NCI-H526 (cell line): ENCODE measurements at regions not wholly inside any gene's neighbourhood (a gene's known extent, or its start where the extent isn't known, plus 50 kb on each side); places are given as distances from the start of the nearest gene placed in this dataset.

ENCODE experiments used
- DNase-seq, 2 experiments: peaks; one replicate each; lab custom pipeline; 2025; lab: John Stamatoyannopoulos, UW

DNA sequence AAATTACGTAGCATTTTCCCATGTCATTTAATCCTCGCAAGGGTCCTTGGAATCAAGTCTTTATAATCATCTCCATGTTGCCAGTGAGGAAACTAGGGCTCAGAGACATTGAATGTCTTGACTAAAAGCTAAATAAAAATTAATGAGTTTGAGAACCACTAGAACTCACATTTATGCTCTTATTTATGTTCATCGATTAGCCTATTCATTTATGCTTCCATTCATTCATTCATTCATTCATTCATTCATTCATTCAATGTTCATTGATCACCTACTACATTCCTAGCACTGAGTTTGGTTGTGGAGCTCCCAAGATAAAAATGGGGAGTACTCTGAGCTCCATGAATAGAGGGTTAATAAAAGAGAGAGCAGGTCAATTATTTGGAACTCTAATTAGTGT is 59.7 kb downstream of the KCNA1 start:
- DNase-seq = no peak

DNA sequence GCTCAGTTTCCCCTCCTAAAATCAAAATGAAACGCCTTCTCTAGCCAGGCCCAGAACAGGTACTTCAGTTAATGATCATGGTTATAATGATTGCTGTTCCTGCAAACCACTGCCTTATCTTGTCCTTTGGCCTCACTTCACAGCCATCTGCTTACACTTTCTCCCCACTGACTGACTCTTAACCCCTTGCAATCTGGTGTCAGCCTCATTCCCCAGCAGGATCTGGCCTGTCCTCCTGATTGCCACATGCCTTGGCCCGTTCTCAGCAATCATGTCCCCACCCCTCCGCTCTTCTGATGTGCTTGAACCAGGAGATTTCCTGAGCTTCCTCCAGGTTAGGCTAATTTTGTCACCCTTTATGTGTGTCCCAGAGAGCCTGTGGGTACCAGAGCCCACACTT is 64.5 kb downstream of the KCNA1 start:
- DNase-seq = no peak

DNA sequence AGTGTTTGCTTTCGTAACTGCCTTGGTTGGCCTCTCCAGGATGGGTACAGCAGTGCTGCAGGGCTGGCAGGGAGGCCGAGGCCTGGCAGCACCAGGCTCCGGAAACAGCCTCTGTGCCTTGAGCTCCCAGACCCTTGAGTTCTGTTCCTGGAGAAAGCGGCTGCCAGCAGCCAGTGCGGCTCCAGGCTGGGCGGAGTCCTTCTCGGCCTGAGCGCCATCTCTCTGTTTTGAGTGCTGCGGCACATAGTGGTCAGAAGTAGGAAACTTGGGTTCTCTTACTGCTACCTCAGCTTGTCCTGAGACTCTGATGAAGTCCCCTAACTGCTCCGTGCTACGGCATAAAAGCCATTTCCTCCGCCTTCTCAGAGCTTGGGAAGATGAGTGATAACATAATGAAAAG is 65.9 kb downstream of the KCNA1 start:
- peak in 1 of 2 experiments; percentile 32 for DNase-seq

DNA sequence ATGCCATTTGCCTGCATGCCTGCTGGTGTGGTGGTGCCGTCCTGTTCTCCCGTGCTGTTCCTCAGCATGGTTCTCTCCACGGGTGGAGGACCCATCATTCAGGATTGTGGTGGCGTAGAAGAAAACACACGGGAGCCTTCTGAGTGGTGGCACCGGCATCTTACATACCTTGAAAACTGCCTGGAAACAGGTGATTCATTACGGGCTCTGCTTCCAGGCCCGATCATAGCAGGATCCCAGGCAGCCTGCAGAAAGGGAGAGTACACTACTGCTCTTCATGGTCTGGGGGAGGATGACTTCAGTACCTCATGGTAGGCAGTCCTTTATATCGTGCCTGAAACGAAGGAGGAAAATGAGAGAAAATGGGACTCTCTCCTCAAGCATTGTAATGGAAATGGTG is 66.6 kb upstream of the KCNA5 start:
- DNase-seq = peak in 1 of 2 experiments; percentile 15

DNA sequence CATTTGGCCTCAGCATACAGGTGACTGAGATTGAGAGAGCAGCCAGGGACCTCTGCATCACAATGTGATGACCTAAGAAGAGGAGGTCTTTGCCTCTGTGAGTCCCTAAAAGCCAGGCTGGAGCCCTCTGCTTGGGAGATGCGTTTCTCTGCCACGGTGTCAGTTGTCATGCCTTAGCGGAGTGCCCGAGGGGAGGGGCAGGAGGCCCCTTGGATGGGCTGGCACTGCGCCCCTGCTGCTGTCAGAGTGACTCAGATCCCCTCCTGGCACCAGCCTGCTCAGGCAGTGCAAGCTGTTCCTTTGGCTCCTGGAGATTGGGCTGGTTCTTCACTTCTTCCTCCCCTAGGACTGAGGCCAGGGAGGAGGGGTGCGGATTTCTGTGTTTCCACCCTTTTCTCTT is 64.9 kb upstream of the KCNA5 start:
- DNase-seq = no peak

DNA sequence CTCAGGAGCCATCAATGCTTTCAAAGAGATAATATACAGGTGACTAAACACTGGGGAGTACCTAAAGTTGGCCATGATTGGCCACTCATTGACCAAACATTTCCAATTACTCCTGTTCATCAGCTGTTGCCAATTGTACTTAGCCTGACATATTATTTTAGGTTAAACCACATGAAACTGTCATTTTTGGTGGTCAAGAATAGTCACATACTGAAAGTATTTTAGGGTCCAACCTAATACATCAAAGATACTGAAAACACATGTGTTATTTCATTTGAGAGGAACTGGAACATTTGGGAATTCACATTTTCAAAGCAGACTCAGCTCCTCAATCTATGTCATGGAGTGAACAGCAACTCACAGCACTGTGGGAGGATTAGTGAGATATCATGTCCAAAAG is 63.9 kb upstream of the KCNA5 start:
- no peak for DNase-seq

DNA sequence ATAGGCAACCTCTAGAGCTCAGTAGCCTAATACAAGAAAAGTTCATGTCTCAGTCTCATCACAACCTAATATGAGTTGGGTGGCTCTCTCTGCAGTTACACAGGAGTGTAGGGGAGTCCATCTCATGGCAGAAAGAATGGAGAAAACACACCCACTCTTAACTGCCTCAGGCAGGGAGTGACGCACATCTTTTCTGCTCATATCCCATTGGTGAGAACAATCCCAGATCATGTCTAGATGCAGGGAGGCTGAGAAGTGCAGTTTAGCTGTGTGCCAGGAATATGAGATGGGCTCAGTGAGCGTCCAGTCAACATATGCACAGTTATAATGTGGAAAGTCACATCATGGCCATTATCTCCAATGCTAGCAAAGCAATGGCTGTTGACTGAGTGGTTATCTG is 59.3 kb upstream of the KCNA5 start:
- DNase-seq = no peak

DNA sequence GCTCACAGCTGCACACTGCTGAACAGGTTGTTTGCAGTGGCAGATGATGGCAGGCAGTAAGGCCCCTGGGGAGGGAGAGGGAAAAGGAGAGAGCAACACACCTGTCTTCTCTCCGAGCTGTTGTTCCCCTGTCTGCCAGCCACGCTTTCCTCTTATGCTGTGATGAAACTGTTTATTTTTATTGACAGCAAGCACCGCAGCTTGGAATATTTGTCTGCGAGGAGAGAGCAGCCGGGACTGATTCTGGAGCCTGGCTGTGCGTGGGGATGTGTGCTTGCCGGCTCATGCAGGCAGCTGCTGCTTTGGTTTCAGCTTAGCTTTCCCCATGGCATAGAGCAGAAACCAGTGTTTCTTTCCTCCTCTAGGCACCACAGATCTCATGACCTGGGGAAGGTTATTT is 58.7 kb upstream of the KCNA5 start:
- DNase-seq = no peak

DNA sequence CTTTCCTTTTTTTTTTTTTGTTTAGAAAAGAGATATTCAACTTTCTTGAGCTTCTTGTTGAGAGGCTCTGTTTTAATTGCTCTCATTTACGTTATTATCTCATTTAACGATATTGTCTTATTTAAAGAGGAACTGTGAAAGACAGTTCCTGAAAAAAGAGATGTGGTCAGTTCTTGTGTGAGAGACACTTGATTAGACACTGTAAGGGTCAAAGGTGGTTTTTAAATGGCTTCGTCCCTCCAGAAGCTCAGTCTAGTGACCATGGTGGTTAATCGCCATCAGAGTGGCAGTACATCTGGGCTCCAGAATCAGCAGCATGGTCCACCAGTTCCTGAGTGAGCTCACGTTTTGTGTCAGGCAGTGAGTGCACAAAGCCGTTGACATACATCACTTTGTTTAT is 57.9 kb upstream of the KCNA5 start:
- no peak for DNase-seq

DNA sequence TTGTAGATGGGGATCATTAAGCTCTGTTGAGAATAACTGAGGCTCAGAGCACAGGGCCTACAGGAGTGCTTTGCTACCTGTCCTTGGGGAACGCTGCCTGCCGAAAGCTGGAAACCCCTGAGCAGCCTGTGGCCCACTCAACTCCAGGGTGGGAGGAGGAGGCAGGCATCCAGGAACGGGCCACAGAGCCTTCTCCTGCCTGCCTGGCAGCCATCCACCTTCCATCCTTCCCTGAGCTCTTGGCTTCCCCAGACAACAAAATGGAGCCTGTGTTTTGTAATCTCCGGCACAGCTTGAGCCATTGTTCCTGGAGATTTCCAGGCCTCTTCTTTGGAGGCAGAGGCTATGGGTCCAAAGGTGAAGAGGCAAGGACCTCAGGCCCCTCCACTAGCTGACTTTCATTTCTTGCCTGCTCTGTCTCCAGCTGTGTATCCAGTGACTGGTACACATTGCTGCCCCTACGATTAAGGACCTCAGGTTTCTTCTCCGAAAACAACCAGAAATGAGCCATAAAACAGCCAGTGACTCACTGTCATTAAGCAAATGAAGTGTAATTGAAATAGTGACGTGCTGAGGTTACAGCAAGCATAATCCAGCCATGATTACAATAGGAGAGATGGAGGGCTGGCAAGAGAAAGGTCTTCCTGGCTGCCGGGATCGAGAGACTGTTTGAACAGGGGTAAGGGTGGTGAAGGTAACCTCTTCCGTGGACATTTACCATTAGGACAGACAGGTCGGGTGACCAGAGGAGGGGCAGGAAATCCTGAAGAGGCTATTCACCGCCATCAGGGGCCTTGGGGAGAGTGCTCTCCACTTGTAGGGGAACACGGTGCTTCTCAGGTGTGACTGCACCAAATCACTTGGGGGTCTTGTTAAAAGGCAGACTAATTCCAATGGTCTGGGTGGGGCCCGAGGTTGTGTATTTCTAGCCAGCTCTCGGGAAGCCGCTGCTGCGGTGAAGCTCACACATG is 56.3 kb upstream of the KCNA5 start:
- DNase-seq = no peak

DNA sequence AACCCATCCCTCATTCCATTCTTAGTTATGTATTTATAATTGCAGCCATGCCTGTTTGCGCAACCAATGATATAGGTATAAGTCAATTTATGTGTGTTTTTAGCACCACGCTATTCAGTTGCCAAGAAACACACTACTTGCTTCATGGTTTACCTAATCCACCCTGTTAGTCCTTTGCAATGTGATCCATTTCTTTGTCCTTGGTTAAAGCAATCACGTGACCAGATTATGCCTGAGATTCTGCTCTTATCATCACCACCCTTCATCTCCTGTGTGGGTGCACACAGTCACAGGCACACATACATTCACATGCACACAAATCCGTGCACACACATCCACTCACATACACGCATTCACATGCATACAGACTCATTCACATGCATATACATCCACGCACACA is 52.3 kb upstream of the KCNA5 start:
- no peak for DNase-seq

DNA sequence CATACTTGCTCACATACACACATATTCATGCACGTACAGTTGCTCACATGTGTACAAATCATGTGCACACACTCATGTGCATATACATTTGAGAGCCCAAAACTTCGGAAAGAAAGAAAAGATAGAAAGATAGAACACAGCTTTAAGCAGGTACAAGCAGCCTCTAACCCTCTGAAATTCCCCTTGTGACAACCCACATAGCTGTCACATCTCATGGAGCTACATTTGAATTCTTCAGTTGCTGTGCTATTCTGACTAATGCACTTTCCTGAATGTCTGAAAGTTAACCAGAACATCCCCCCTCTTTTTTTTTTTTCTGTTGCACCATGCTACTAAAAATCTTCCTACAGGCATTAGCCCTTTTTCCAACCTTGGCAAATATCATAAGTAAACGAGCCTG is 51.9 kb upstream of the KCNA5 start:
- no peak for DNase-seq

DNA sequence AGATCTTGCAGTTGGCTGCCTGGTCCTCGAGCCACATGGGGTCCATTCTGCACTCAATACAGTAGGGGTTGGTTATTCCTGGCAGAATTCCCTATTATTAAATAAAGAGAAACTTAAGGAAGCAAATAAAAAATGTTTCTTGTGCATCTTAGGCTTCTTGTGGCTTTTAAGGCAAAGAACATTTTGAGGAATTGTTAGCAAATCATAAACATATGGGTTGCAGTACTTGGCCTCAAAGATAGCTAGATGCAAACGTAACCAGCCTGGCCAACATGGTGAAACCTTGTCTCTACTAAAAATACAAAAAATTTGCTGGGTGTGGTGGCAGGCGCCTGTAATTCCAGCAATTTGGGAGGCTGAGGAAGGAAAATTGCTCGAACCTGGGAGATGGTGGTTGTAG is 50.8 kb upstream of the KCNA5 start:
- DNase-seq = no peak
